Activated B cell treated with CpG ODN at 0.5 μM for 24 hours (primary cell): ENCODE measurements at regions not wholly inside any gene's neighbourhood (a gene's known extent, or its start where the extent isn't known, plus 50 kb on each side); places are given as distances from the start of the nearest gene placed in this dataset.

Experiments used
- ATAC-seq: fragments of 200-7000 bp; cut with Tn5 transposase; one replicate; pipeline ENCODE4 v1.10.0; 2021; ENCODE audit warnings: low read depth, mild to moderate bottlenecking, moderate library complexity
- CTCF ChIA-PET: fragments of 350-600 bp; sonication (Branson Sonifier 250); formaldehyde crosslinking; loops from one replicate; lab custom pipeline; 2021; ENCODE audit warnings: antibody characterized with exemption; lab: Charles Lee
- POLR2A ChIA-PET: fragments of 350-600 bp; sonication (Branson Sonifier 250); formaldehyde crosslinking; loops from one replicate; lab custom pipeline; 2021; ENCODE audit warnings: antibody characterized with exemption; lab: Charles Lee
- DNase-seq: peaks from one replicate; pipeline ENCODE4 v3.0.0; 2022
- H3K27ac Mint-ChIP-seq: one replicate; pipeline ENCODE4 v1.8.0; 2020; ENCODE audit warnings: mixed read lengths
- H3K27me3 Mint-ChIP-seq: one replicate; pipeline ENCODE4 v1.8.0; 2021; ENCODE audit warnings: mixed read lengths
- H3K36me3 Mint-ChIP-seq: one replicate; pipeline ENCODE4 v1.8.0; 2021; ENCODE audit warnings: low read depth, mixed read lengths
- H3K4me1 Mint-ChIP-seq: one replicate; pipeline ENCODE4 v1.8.0; 2021; ENCODE audit warnings: mixed read lengths
- H3K4me3 Mint-ChIP-seq: one replicate; pipeline ENCODE4 v1.8.0; 2020; ENCODE audit warnings: mild to moderate bottlenecking, mixed read lengths
- H3K9me3 Mint-ChIP-seq: one replicate; pipeline ENCODE4 v1.8.0; 2020; ENCODE audit warnings: mixed read lengths
- CTCF ChIP-seq: fragments of 200-600 bp; IDR thresholded peaks from one replicate; pipeline ENCODE4 v1.8.0; 2022; ENCODE audit warnings: antibody characterized with exemption, mild to moderate bottlenecking
- intact Hi-C: fragments of 100-400 bp; cut with micrococcal nuclease; formaldehyde crosslinking; loops from one replicate; pipeline ENCODE4 v1.15.1; 2024

DNA sequence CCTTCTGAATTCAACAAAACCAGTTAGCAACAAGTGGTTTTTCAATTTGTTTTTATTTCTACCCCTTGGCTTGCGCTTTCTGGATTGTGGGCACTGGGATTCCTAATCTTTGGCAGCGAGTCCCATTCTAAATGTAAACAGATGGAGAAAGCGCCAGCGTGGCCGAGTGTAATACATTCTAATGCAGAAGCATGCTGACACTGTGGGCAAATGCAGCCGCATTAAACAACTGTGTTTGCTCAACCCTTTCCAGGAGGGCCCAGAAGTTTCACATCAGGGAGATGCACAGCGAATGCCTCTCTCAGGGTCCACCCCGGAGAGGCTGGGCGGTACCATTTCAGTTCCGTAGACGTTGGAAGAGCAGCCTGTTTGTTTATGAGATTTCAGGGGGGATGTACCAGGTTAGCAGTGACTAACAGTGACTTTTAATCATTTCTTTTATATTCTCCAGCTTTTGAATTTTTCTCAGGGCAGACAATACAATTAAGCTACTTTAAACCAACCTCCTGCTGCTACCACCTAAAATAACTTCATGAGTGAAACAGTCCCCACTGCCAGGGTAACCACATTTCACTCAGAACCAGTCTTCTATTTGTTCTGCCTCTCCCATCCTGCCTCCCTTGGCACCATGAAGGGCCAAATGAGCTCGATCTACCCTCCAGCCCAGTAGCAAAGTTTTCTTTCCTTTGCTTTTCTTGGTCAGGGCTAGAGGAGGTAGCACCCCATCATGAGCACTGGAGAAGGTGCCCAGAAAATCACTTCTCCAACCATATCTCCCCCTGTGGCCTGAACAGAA is 164.2 kb upstream of the ITGB1 start:
- CTCF ChIA-PET, result no interaction called here
- ATAC-seq, result no peak
- intact Hi-C loops, result no loop called here

DNA sequence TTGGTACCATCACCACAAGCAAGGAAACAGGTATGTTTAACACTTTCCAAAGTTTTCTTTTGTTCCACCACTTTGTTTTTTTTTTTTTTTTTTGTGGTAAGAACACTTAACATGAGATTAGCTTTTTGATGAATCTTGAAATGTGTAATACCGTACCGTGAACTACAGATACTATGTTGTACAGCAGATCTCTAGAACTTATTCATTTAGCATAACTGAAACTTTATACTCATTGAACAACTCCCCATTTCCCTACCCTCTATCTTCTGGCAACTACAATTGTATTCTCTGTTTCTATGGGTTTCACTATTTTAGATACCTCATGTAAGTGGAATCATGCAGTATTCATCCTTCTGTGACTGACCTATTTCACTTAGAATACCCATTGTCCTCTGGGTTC is 162.7 kb upstream of the ITGB1 start:
- Mint-ChIP-seq H3K4me1 (peaks cover 53% of the 10 kb centered on the region), H3K27ac (no peak overlapping the region), H3K4me3 (no peak overlapping the region), H3K27me3 (no peaks in the 10 kb centered on the region), H3K9me3 (no peaks in the 10 kb centered on the region), H3K36me3 (no peaks in the 10 kb centered on the region)
- POLR2A ChIA-PET, result interaction anchor here (0.5 to 0.6 kb wide), 2 partner anchors 51 to 173 kb away, joined by 5 to 6 read pairs; no protein-coding TSS in a partner anchor
- intact Hi-C loops, result no loop called here
- no peak for TF ChIP-seq CTCF
- DNase-seq (no peak), ATAC-seq (no peak)
- CTCF ChIA-PET, result no interaction called here

More for the DNA sequence above, 164.2 kb upstream of the ITGB1 start:
- H3K36me3 Mint-ChIP-seq, result no peaks in the 10 kb centered on the region
- no peak for DNase-seq
- no peak overlapping the region for H3K27ac Mint-ChIP-seq
- no peaks in the 10 kb centered on the region for H3K9me3 Mint-ChIP-seq
- no peak for TF ChIP-seq CTCF
- POLR2A ChIA-PET, result no interaction called here
- H3K4me1 Mint-ChIP-seq, result peaks cover 49% of the 10 kb centered on the region
- H3K27me3 Mint-ChIP-seq, result no peaks in the 10 kb centered on the region
- H3K4me3 Mint-ChIP-seq, result no peak overlapping the region

GRCh38 chr10:33120275-33120674 is 162.2 kb upstream of the ITGB1 start:
- no peak for TF ChIP-seq CTCF
- Mint-ChIP-seq H3K9me3 (no peaks in the 10 kb centered on the region), H3K4me1 (peaks cover 53% of the 10 kb centered on the region), H3K27ac (no peak overlapping the region), H3K27me3 (no peaks in the 10 kb centered on the region), H3K36me3 (no peaks in the 10 kb centered on the region), H3K4me3 (no peak overlapping the region)
- POLR2A ChIA-PET, result interaction anchor here (0.6 kb wide), 1 partner anchor 172 kb away, joined by 5 read pairs; no protein-coding TSS in a partner anchor
- CTCF ChIA-PET, result no interaction called here
- ATAC-seq (no peak), DNase-seq (no peak)
- intact Hi-C loops, result no loop called here

GRCh38 chr10:33117816-33118215 is 159.8 kb upstream of the ITGB1 start:
- Mint-ChIP-seq H3K27ac (peak overlapping the region; percentile 73), H3K4me1 (peaks cover 76% of the 10 kb centered on the region), H3K27me3 (no peaks in the 10 kb centered on the region), H3K36me3 (no peaks in the 10 kb centered on the region), H3K4me3 (no peak overlapping the region), H3K9me3 (no peaks in the 10 kb centered on the region)
- ATAC-seq (peak; percentile 79), DNase-seq (no peak)
- TF ChIP-seq CTCF, result no peak
- CTCF ChIA-PET, result no interaction called here
- intact Hi-C loops, result loop anchor here (5.0 kb wide), 1 partner anchor 34 kb away; no protein-coding TSS in a partner anchor
- POLR2A ChIA-PET, result no interaction called here

- DNase-seq, result no peak
- H3K9me3 Mint-ChIP-seq, result no peaks in the 10 kb centered on the region
- intact Hi-C loops, result loop anchor here (5.0 kb wide), 1 partner anchor 35 kb away; no protein-coding TSS in a partner anchor
- peak overlapping the region; percentile 12 for H3K4me3 Mint-ChIP-seq
- ChIA-PET POLR2A (no interaction called here), CTCF (interaction anchor here (1.6 to 1.7 kb wide), 2 partner anchors 10 to 39 kb away, joined by 4 to 7 read pairs; no protein-coding TSS in a partner anchor)
- H3K27ac Mint-ChIP-seq, result peak overlapping the region; percentile 73
- H3K4me1 Mint-ChIP-seq, result peaks cover 77% of the 10 kb centered on the region
- TF ChIP-seq CTCF, result no peak
- H3K36me3 Mint-ChIP-seq, result no peaks in the 10 kb centered on the region
- H3K27me3 Mint-ChIP-seq, result no peaks in the 10 kb centered on the region
- ATAC-seq, result no peak
Observed at GRCh38 chr10:33117230-33117629, 159.2 kb upstream of the ITGB1 start.
